Mucosa of descending colon (tissue), 3 donors: ENCODE measurements at regions not wholly inside any gene's neighbourhood (a gene's known extent, or its start where the extent isn't known, plus 50 kb on each side); places are given as distances from the start of the nearest gene placed in this dataset.

Experiments
- ATAC-seq: fragments of 200-7000 bp; cut with Tn5 transposase; one replicate; pipeline ENCODE4 v1.9.1; 2020; ENCODE audit warnings: mild to moderate bottlenecking, moderate library complexity
- DNase-seq, 3 donors: peaks; one replicate each; pipeline ENCODE4 v3.0.0-alpha.2; 2020
- H3K36me3 ChIP-seq: fragments of 200-600 bp; one replicate; pipeline ENCODE4 v1.8.0; 2021; ENCODE audit warnings: low read depth, mild to moderate bottlenecking
- H3K4me1 ChIP-seq: fragments of 200-600 bp; one replicate; pipeline ENCODE4 v1.8.0; 2021; ENCODE audit warnings: low read depth, mild to moderate bottlenecking
- H3K4me3 ChIP-seq: fragments of 200-600 bp; one replicate; pipeline ENCODE4 v1.8.0; 2021; ENCODE audit warnings: mild to moderate bottlenecking
- H3K9me3 ChIP-seq: fragments of 200-600 bp; one replicate; pipeline ENCODE4 v1.8.0; 2021; ENCODE audit warnings: mild to moderate bottlenecking
- CTCF ChIP-seq: fragments of 200-600 bp; IDR thresholded peaks from one replicate; pipeline ENCODE4 v1.8.0; 2022; ENCODE audit warnings: antibody characterized with exemption, mild to moderate bottlenecking
- intact Hi-C, 2 donors: fragments of 100-400 bp; cut with DNase I in 1 of 2; cut with micrococcal nuclease in 1 of 2; formaldehyde crosslinking; loops; one replicate each; pipeline versions ENCODE4 v1.11.0 to v1.11.1; 2022; cut with DNase I, micrococcal nuclease
- donor health status: DM: no; HTN: no; CAD: no; lungs with moderate emphysema.
- donor health status: DM: no; HTN: no; CAD: no.
- donor health status: DM: no; HTN: yes; CAD: no.

GRCh38 chr13:33426131-33426530, 140.6 kb upstream of the STARD13 start:
- no peak for TF ChIP-seq CTCF
- Histone ChIP-seq H3K36me3 (no peaks in the 10 kb centered on the region), H3K4me3 (no peak overlapping the region), H3K9me3 (no peaks in the 10 kb centered on the region), H3K4me1 (no peaks in the 10 kb centered on the region)
- DNase-seq: no peak
- intact Hi-C loops: no loop called here
- no peak for ATAC-seq

- H3K4me3 ChIP-seq: no peak overlapping the region
- no peaks in the 10 kb centered on the region for H3K36me3 ChIP-seq
- no peaks in the 10 kb centered on the region for H3K4me1 ChIP-seq
- DNase-seq: no peak
- intact Hi-C loops: no loop called here
- no peak for ATAC-seq
- no peak for TF ChIP-seq CTCF
- H3K9me3 ChIP-seq: no peaks in the 10 kb centered on the region
Observed at GRCh38 chr13:33433316-33433715, 147.8 kb upstream of the STARD13 start.

- Histone ChIP-seq H3K9me3 (no peaks in the 10 kb centered on the region), H3K4me3 (no peak overlapping the region), H3K4me1 (no peaks in the 10 kb centered on the region), H3K36me3 (no peaks in the 10 kb centered on the region)
- no peak for TF ChIP-seq CTCF
- ATAC-seq: no peak
- intact Hi-C loops: no loop called here
- DNase-seq: no peak
Observed at GRCh38 chr13:33434676-33435075, 149.1 kb upstream of the STARD13 start.

- intact Hi-C loops: no loop called here
- Histone ChIP-seq H3K36me3 (no peaks in the 10 kb centered on the region), H3K9me3 (no peaks in the 10 kb centered on the region), H3K4me1 (no peaks in the 10 kb centered on the region), H3K4me3 (no peak overlapping the region)
- TF ChIP-seq CTCF: no peak
- no peak for ATAC-seq
- DNase-seq: no peak
Observed at GRCh38 chr13:33435207-33435606, 149.7 kb upstream of the STARD13 start.

GRCh38 chr13:33438918-33439317, 153.4 kb upstream of the STARD13 start:
- H3K36me3 ChIP-seq: no peaks in the 10 kb centered on the region
- intact Hi-C loops: no loop called here
- no peak for ATAC-seq
- DNase-seq: no peak
- no peak overlapping the region for H3K4me3 ChIP-seq
- no peak for TF ChIP-seq CTCF
- no peaks in the 10 kb centered on the region for H3K4me1 ChIP-seq
- H3K9me3 ChIP-seq: no peaks in the 10 kb centered on the region

- H3K36me3 ChIP-seq: no peaks in the 10 kb centered on the region
- no peak overlapping the region for H3K4me3 ChIP-seq
- DNase-seq: peak in 1 of 3 donors; percentile 57
- intact Hi-C loops: loop anchor here in 1 of 2 donors (5.0 kb wide), 1 partner anchor 214 kb away; no protein-coding TSS in a partner anchor
- H3K9me3 ChIP-seq: no peaks in the 10 kb centered on the region
- peak; percentile 69 for ATAC-seq
- no peak for TF ChIP-seq CTCF
- H3K4me1 ChIP-seq: peaks cover 7% of the 10 kb centered on the region
Observed at GRCh38 chr13:33441015-33441414, 155.5 kb upstream of the STARD13 start.
